Hematopoietic multipotent progenitor cell treated with erythropoietin and hydrocortisone succinate and interleukin-3 and kit ligand, for 4 days (in vitro differentiated cells): ENCODE measurements at regions not wholly inside any gene's neighbourhood (a gene's known extent, or its start where the extent isn't known, plus 50 kb on each side); places are given as distances from the start of the nearest gene placed in this dataset.

Experiments
- DNase-seq: peaks from one replicate; pipeline ENCODE4 v3.0.0-alpha.2; 2015

DNA sequence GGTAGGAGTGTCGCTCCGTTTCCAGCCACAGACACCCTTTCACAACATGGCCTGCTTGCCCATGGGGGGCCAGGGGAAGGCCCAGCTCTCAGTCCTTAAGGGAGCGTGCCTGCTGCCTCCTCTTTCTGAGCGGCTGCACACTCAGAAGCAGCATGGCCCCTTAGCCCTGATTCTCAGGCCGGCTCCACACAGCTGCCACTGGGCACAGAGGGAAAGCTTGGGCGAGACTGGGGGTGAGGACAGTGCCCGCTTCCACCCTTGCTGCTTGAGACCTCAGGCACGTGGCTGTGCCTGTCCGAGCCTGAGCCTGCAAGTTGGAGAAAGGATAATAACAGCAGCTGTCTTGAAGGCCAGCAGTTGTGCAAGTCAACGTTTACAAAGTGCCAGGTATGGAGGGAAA lies 416.3 kb downstream of the SHANK2 start:
- no peak for DNase-seq

DNA sequence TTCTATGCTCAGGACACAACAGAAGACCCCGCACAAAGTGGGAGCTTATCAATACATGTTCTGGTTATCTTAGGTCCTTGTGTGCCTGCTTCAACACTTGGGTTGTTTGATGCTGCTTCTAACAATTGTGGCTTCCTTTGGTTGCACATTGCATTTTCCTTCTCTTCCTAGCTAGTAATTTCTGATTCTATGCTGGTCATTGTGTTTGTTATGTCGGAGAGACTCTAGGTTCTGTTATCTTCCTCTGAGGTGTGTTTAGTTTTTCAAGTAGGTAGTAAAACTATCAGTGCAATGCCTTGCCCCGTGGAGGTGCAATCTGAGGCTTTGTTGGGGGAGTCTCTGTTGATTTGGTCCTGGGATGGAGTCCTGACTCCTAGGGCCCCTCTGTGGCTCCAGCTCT lies 414.2 kb downstream of the SHANK2 start:
- DNase-seq, result no peak

- no peak for DNase-seq
Measured at GRCh38 chr11:70839851-70840250, 412.5 kb downstream of the SHANK2 start.

DNA sequence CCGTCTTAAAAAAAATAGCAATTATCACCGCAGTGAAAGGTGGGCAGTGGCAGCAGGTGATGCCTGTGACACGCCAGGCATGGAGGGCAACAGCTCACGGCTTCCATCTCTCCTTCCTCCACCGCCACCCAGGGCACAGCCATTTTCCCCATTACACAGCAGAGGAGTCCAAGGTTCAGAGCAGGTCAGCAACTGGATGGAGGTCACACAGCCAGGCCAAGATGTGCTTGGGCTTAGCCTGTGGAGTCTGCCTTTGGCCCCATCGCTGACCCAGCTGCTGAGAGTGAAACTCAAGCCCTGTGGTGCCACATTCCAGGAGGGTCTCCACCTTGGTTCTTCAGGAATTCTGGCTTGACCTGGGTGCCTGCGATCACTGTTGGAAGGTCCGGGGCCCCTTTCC lies 411.1 kb downstream of the SHANK2 start:
- no peak for DNase-seq

DNA sequence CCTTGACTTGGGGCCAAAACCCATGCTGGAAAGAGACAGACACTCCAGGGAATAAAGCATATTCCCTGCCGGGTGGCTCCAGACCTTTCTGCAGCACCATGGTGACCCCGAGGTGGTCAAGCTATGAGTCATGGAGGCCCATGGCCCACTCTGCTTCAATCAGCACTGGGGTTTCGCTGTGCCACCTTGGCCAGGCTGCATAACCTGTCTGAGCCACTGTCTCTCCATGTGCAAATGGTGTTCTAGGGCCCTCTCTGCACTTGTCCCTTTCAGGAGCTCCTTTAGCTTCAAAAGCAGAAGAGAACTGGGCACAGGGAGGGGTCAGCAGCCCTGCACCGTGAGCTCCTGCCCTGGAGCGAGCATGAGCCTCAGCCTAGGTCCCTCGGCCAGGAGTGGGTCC lies 410.1 kb downstream of the SHANK2 start:
- DNase-seq, result no peak

DNA sequence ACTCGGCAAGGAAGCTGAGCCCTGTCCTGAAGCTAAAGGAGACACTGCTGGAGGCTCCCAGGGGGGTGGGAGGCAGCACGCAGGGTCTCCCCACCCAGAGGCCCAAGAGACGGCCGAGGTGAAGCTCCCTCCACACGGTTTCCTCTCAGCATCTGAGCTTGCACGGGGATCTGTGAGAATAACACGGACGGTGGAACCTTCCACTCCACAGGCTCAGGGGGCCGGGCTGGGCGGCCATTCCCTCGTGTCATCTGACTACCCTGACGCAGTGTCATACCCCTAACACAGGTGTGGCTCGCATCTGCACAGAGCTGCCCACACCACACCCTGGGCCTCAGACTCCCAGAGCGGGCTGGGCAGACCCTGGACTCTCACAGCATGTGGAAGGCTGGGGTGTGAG lies 409.7 kb downstream of the SHANK2 start:
- DNase-seq, result no peak

- DNase-seq, result no peak
Measured at GRCh38 chr11:70843906-70844305, 408.5 kb downstream of the SHANK2 start.

DNA sequence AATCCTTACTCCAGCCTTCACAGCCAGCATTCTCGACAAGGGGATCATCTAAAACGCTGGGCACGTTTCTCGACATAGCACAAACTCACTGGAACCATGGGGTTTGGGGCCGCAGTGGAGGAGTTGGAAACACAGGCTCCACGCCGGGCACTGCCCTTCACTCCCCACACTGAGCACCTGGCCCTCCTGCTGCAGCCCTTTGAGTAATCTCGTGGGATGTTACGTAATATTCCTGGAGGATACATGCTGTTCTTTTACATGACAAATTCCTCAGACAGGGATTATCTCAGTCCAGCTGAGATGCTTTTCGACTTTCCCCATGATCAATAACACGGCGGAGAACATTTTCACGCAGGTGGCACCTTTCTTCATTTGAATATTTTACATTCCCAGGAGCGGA lies 408.0 kb downstream of the SHANK2 start:
- no peak for DNase-seq

GRCh38 chr11:70845591-70846041 lies 406.8 kb downstream of the SHANK2 start:
- DNase-seq, result no peak

DNA sequence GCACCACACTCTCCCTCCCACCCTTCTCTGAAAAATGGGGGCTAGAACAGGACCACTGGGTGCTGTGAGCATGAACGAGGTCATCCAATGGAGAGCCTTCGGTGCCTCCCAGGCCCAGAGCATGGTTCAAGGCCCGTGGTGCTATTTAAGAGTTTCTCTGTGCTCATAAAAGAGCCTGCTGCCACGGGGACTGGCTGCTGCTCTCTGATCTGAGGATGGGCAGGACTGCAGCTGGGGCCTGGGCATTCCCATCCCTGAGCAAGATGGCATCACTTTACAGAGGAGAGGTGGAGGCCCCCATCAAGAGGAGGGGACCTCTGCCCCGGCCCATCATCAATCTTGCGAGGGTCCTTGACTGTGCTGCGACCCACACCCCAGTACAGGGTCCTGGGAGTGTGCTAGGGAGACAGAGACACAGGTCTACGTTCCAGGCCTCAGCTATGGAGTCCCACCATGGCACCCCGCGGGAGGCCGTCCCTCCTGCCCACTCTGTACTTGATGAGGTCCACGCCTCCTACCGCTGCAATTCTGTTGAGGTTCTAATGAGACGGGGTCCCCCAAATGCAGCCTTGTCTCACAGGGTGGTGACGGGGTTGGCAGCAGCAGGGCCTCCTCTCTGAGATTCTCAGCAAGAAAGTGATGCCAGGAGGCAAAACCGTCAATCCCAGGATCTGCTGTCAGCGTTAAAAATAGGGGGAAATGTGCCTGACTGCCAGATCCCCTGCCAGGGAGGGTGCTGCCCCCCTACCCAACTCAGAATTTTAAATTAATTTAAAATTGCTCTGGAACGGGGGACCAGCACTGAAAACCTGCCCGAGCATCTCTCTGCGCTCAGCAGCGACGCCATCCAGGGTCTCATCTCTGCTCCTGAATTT lies 405.4 kb downstream of the SHANK2 start:
- no peak for DNase-seq

DNA sequence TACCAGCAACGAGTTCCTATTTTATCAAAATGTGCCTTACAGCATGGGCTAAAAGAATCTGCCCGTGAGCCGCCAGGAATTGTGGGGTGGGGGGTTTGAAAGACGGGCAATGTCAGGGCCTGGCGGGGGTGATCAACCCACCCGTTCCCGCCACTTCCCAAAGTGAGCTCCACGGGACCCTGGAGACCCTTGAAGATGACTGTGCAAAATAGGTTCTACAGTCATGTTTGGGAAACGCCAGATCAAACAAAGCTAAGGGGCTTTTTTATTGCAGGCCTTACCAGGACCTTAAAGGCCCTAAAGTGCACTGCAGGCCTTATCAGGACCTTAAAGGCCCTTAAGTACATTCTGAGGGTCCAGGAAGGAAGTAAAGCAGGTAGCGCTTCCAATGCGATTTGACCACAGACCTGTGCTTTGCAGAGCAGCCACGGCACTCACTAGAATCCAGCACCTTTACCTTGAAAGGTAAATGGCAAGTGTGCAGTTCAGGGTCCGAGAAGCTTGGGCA lies 404.1 kb downstream of the SHANK2 start:
- DNase-seq, result no peak

GRCh38 chr11:70849031-70849430 lies 403.3 kb downstream of the SHANK2 start:
- no peak for DNase-seq

DNA sequence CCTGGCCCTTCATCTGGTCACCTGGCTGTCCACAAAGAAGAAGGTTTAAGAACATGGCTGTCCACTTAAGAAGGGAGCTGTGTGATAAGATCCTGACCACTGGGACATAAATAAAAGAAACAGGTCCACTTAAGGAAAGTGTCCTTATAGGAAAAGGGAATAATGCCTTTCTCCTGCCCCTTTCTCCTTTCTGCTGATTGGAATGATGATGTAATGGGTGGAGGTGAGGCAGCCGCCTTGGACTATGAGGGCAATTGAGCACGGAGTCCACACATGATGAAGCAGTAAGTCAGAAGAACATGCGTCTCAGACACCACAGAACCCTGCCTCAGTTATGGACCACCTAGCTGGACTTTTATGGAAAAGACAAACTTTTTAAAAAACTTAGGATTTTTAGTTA lies 401.1 kb downstream of the SHANK2 start:
- no peak for DNase-seq

- DNase-seq, result no peak
Measured at GRCh38 chr11:70851907-70852306, 400.5 kb downstream of the SHANK2 start.

- DNase-seq, result no peak
Measured at GRCh38 chr11:70853068-70853769, 399.2 kb downstream of the SHANK2 start.

DNA sequence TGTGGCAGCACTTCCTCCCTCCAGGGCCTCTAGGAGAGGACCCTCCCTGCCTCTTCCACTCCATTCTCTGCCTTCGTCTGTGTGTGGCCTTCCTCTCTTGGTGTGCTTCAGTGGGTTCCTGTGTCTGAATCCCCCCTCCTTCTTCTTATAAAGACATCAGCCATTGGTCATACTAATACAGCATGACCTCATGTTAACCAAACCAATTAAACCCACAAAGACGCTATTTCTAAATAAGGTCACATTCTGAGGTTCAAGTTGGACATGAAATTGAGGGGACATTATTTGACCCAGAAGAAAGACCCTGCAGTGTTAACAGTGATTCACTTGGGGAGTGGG lies 398.6 kb downstream of the SHANK2 start:
- no peak for DNase-seq

DNA sequence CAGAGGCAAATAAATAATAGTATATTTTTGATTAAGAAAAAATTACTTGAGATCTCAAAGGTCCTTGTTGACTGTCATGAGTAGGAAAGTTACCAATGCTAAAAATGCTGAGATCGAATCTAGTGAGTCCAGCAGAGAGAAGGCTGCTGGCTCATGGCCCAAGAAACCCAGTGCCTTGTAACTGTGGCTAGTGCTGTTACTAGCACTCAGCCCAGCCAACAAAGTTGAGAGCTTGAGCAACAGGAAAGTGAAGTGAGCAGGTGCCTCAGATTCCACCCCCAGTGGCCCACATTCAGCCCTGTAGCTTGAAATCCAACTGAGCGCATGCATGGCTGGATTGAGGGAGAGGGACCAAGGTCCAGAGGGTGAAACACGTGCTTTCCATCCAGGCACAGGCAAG lies 398.2 kb downstream of the SHANK2 start:
- no peak for DNase-seq

DNA sequence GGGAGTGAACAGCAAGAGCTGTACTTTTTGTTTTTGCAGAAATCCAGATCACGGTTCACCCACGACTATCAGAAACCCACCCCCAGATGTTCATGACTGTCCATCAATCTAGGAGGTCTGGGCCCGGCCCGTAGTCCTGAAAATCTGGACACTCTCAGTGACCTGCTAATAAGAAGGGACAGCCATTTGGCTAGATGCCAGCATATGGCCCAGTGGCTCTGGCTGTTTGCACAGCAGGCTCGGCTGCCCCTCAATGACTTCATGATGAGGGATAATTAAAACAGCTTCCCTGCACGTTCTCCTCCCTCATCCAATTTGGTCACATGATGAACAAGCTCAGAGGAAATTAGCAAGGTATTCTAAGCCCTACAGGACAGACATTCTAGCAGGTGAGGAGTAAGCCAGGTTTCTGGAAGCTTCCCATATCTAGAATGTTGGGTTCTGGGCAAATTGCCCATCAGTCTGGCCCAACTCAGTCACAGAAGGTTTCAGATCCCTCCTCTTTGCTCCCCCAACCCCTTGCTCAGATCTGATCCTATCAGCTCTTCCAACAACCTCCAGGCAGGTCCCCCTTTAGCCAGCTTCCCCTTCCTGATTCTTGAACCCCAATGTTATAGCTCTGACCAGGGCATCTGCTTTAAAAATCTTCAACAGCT lies 397.3 kb downstream of the SHANK2 start:
- DNase-seq, result no peak

DNA sequence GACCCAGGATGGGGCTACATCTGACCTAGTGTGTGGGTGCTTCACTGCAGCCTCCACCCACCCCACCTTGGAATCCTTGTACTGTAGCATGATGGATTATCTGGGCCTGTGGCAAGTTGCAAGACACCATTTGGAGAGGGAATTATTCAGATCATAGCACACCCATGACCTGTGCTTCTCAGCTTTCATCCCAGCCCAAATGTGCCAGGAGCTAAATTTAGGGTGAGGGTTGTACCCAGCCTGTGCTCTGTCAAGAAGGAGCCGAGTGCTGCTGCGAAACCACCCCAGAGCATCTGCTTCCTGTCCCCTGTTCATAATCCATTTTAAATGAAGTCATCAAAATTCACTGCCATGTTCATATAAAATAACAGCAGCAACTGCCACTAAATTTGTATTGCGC lies 394.5 kb downstream of the SHANK2 start:
- no peak for DNase-seq

DNA sequence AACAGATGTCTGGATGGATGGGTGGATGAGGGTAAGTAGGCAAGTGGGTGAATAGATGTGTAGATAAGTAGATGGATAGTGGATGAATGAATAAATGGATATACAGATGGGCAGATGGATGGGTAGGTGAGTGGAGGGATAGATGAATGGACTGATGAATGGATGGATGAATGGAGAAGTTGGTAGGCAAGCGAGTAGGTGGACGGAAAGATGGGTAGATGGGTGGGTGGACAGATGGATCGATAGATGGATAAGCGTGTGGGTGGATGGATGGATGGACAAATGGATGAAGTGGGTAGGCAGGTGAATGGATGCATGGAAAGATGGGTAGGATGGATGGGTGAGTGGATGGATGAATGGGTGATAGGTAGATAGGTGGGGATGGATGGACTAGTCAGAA lies 393.2 kb downstream of the SHANK2 start:
- no peak for DNase-seq

DNA sequence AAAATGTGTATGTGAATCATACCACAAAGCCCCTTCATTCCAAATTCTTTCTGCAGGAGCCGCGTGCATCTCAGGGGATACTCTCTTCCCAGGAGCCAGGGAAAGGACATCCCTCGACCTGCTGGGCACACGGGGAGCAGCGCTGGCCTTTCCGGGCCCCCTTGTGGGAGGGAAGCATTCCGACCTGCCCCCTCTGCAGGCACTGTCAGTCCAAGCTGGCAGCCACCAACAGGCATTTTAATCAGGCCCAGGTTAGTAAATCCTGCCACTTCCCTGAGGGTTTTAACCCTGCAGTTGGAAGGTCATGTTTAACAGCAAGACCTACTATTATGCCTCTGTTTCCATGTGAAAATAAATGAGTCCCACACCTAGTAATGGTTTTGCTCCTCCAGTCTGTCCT lies 391.5 kb downstream of the SHANK2 start:
- DNase-seq, result no peak

DNA sequence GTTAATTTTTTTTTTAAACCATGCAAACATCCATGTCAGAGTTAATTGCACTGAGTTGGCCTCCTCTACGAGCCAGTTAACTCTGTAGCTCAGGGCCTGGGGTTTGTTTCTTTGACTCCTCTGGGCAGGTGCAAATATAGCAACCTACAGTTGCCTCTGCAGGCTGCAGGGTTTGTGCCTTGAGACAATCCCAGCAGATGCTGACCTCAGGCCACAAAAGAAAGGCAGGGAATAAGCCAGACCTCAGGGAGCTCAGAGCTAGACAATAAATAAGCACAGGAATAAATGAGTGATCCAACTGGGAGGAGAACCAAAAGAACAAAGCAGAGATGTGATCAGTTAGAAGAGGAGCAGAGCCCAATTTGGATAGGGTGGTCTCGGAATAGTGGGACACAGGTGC lies 390.8 kb downstream of the SHANK2 start:
- DNase-seq, result no peak

GRCh38 chr11:70862093-70862492 lies 390.3 kb downstream of the SHANK2 start:
- no peak for DNase-seq

GRCh38 chr11:70863186-70863585 lies 389.2 kb downstream of the SHANK2 start:
- no peak for DNase-seq
